ENCODE measurements at regions not wholly inside any gene's neighbourhood (a gene's known extent, or its start where the extent isn't known, plus 50 kb on each side); places are given as distances from the start of the nearest gene placed in this dataset.

DNA sequence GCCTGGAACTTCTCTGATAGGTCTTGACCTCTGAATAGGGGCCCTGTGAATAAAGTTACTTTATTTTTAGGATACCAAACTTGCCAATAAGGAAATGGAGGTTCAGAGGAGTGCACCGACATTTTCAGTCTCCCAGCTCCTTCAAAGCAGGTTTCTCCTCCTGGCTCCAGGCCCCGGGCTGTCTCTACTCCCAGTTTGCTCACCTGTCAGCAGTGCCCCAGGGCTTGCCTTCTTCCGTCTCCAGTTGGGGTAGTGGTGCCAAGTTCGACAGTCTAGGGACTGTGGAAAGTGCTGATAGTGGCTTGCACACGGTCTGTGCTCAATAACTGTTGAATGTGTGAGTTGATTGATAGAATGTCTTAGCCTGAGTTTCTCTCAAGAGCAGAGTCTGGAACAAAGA, 149.2 kb downstream of the ACTL8 start:
- no peak for DNase-seq (ENCODE audit: low spot score)

GRCh38 chr1:17907999-17908398, 152.9 kb downstream of the ACTL8 start:
- no peak for DNase-seq (ENCODE audit: low spot score)

GRCh38 chr1:17908945-17909344, 153.8 kb downstream of the ACTL8 start:
- no peak for DNase-seq (ENCODE audit: low spot score)

DNA sequence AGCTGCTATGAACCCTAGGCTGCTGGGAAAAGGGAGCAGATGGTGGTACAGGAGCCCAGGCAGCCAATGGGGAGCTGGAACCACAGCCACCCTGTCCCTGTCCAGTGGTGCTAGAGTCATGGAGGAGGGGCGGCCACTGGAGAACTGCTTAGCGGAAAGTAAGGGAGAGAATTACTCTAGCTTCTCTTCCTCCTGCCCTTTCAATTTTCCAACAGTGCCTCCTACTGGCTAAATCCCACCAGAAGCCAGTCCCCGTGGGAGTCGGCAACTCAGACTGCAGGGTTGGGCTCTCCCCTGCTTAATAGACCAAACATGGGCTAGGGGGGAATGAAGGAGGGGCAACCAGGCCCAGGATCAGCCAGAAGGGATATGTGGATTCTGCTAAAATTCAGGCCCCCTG, 154.5 kb downstream of the ACTL8 start:
- DNase-seq (ENCODE audit: low spot score): no peak

DNA sequence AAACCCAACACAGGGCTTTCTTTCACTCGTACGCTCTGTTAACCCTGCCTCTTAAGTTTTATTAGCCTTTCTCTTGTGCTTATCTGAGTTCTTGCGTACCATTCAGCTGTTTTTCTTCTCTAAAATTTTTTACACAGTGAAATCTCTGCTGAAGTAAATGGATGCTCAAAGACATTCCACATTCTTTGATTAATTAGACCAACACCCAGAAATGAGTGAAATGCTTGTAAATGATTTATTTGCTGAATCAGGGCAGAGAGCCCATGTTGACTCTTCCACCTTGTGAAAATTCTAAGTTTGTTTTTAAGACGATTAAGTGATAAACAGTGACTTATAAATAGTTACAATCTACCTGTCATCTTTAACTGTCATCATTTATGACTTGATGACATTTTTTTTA, 156.7 kb downstream of the ACTL8 start:
- no peak for DNase-seq (ENCODE audit: low spot score)

- DNase-seq (ENCODE audit: low spot score): no peak
Measured at GRCh38 chr1:17912491-17912890, 157.4 kb downstream of the ACTL8 start.

GRCh38 chr1:17913326-17914115, 158.4 kb downstream of the ACTL8 start:
- DNase-seq (ENCODE audit: low spot score): no peak

DNA sequence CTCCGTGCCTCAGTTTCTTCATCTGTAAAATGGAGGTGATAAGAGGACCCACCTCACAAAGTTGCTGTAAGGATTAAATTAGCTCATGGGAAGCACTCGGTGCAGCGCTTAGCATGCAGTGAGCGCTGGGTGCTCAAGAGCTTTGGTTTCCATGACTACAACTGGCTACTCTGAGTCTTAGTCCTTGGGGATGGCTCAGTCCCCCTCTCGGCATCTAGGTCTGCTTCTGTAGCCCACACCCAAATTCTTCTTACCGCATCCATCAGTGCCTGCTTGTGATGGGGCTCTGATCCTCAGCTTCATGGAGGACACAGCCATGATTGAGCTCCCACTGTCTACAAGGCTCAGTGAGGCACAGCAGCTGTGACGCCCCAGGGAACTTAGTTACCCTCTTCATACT, 159.0 kb downstream of the ACTL8 start:
- DNase-seq (ENCODE audit: low spot score): no peak

GRCh38 chr1:17914987-17915386, 159.9 kb downstream of the ACTL8 start:
- DNase-seq (ENCODE audit: low spot score): no peak

DNA sequence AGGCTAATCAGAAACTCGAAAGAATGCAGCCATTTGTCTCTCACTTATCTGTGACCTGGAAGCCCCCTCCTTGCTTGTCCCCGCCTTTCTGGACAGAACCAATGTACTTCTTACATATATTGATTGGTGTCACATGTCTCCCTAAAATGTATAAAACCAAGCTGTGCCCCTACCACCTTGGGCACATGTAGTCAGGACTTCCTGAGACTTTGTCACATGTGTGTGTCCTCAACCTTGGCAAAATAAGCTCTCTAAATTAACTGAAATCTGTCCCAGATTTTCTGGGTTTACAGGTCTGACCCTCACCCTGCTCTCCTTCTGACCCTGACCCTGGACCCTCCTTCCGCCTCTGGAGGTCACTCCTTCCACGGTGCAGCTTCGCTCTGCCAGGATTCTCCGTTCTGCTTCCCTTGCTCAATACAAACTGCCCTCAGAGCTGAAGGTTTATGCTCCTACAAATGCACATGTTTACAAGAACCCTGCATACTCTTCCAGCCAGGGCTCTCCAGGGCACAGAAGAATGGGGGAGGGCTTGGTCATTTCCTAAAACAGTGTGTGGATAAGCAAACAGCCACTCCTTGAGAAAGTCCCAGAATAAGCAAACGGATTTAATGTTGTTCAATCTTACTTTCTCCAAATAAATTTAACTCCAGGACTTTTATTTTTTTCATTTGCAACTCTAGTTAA, 160.5 kb downstream of the ACTL8 start:
- no peak for DNase-seq (ENCODE audit: low spot score)

DNA sequence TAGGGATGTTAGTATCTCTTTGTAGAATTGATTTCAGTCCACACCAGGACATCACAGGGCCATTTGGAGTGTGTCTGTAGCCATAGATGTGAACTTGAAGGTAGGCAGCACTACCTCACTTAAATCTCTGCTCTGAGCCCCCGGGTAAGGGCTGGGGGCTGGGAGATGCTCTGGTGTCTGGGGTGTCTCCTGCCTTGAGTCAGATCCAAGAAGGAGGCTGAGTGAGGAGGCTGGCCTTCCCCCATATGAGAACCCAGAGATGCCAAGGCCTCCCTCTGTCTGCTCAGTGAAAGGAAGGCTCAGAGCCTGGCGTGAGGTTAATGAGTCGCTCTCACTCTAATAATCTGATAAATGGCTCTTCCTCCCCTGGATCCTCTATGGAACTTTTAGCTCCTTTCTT, 161.6 kb downstream of the ACTL8 start:
- no peak for DNase-seq (ENCODE audit: low spot score)

DNA sequence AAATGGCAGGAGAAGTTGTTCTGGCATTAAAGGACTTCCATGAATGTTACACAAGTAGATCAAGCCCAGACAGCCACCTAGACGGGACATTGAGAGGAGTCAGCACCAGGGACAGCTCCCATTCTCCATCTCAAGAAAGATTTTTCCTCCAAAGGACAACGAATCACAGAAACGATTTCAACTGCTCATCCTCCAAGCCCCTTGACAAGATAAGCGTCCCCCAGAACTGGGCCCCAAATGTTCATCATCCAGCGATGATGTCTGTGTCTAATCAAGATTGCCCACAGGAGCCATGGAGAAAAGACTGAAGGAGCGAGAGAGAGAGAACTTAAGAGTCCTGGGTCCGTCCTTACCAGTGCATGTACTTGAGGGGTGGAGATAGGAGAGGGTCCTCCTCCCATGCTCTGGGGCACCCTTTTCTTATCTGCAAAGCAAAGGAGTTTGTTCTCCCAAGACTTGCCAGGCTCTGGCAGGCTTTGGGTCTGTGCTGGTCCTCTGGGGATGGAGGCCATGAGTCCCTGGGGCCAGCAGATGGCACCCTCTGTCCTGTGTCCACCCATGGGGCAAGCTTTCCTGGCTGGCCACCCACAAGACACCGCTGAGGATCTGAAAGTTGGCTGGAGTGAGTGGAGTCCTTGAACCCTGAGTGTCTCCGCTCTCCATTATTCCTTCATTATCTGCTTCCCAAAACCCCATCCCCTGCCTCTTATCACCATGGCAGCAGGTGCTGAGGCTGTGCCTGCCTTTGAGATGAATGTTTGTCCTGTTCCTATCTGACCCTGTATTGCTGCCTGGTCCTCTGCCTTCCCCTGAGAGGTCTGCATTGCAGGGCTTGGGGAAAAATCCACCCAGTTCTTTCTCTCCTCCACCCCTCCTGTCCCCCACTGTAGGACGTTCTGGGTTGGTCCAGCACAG, 164.6 kb downstream of the ACTL8 start:
- DNase-seq (ENCODE audit: low spot score): no peak

GRCh38 chr1:17920881-17921640, 165.9 kb downstream of the ACTL8 start:
- DNase-seq (ENCODE audit: low spot score): no peak

GRCh38 chr1:17922833-17923232, 167.7 kb downstream of the ACTL8 start:
- DNase-seq (ENCODE audit: low spot score): no peak

DNA sequence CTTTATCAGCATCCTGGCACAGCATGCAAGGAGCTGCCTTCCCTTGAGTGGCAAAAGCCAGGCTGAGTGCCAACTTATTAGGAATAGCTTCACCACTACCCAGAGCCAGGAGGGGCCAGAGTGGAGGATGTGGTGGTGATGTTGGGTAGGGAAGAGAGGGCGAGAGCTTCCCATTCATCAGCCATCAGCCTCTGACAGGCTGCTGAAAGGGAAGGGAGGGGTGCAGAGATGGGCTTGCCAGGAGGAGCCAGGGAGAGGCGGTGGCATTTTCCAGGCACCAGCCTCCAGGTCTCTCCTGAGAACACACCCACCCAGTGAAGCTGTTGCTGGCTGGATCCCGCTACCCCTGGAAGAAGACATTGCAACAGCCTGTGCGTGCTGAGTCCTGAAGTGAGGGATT, 168.5 kb downstream of the ACTL8 start:
- DNase-seq (ENCODE audit: low spot score): no peak

DNA sequence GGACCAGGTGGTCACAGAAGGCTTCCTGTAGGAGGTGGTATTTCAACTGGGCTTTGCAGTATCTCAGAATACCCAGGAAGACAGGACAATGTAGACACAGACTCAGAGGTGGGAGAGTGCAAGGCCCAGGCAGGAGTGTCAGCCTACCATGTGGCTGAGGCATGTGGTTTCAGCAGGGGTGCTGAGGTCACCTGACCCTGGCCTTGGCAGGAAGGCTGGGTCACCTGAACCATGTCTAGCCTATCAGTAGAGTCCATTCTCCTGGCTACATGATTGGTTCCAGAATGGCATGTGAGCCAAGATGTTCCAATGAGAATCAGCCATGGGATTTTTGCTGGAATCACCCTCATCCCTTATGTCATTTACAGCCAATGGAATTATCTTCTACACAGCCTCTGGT, 169.4 kb downstream of the ACTL8 start:
- DNase-seq (ENCODE audit: low spot score): no peak

DNA sequence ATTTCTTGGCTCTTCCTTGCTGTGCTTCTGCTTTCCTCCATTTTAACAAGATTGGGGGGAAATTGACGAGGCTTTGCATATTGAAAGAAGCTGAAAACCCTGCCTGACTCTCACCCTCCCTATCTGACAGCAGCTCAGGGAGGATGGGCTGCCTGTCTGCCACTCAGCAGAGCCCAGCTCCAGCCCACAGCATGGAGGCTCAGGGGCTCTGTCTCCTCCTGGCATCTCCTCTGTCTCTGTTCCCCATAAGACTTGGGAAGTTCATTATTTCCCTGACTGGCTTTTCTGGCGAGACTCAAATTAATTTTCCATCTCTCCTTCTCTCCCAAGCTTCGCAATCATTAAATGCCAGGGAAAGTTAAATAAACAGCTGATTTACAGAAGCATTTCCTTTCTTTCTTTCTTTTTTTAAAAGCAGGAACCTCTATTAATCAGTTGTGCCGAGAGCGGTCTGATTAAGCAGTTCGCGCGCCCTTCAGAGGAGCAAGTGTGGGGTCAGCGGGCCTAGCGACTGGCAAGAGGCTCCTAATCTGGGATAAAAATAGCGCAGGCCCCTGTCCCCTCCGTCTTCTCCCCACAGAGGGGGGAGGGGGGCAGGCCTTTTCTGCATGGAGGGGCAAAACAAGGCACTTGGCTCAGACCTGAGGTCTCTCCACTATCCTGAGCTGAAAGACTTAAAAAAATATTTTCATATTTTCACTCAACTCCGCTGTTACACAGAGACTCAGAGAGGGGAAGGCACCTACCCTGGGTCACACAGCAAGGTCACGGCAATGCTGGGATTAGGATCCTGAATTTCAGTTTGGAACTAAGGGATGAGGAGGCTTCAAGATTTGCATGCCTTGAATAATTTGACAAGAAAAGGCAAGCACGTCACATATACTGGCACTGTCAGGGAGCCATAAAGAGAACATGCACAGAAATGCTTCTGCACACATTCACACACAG, 170.4 kb downstream of the ACTL8 start:
- no peak for DNase-seq (ENCODE audit: low spot score)

DNA sequence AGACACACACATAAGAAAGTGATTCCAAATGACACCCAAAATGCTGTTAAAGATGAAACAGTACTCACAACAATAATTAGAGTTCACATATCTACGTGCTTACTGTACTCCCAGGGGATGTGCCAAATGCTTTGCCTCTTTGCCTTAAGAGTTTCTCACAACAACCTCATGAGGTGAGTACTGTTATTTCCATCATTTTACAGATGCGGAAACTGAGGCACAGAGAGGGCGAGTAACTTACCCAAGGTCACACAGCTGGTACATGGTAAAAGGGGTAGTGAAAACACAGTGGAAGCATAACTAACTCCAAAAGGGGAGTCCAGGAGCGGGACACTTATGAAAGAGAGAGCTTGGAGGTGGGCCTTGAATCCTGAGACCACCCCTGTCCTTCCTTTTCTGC, 171.8 kb downstream of the ACTL8 start:
- no peak for DNase-seq (ENCODE audit: low spot score)

DNA sequence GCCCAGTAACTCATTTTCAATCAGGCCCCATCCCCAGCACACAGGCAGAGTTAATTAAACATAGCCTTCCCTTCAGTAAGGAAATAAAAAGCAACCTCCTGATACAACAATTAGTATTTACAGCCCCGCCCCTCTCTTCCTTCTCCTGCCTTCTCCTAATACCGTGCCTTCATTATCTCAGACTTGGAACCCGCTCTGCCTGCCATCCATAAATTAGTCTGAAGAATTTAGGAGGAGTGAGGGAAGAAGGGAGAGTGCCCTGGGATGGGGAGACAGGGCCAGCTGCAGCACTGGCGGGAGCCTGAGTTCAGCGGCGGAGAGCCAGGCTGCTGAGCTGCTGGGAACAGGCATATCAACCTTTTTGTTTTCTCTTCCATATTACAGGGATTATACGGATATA, 172.8 kb downstream of the ACTL8 start:
- DNase-seq (ENCODE audit: low spot score): no peak

DNA sequence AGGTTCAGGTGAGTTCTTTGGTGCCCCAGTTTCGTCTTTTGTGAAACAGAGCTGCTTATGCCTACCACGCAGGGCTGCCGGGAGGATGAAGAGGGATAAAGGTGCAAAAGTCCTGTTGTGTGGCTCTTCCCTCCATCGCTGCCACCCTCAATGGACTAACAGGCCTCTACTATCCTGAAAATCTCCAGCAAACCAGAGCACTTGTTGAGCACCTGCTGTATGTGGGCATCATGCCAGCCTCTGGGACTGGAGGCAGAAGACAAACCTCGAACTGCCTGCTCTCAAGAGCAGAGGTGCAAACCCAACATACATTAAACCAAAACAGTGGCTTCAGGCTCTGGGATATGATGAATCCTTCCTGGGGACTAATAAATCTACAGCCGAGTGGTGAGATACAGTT, 174.1 kb downstream of the ACTL8 start:
- no peak for DNase-seq (ENCODE audit: low spot score)

- no peak for DNase-seq (ENCODE audit: low spot score)
Measured at GRCh38 chr1:17930635-17931034, 175.5 kb downstream of the ACTL8 start.
